DMS 273 (cell line): ENCODE measurements at regions not wholly inside any gene's neighbourhood (a gene's known extent, or its start where the extent isn't known, plus 50 kb on each side); places are given as distances from the start of the nearest gene placed in this dataset.
A peak's percentile ranks its signal among the peaks of the same experiment; 100 is the strongest.
"Not testable (repeated sequence)": the region's sequence is repeated elsewhere in the genome, so short reads cannot be mapped to it uniquely, and the experiment has no call there.

Experiments
- DNase-seq: peaks from one replicate; lab custom pipeline; 2025; ENCODE audit not compliant: unreplicated experiment; lab: John Stamatoyannopoulos, UW

DNA sequence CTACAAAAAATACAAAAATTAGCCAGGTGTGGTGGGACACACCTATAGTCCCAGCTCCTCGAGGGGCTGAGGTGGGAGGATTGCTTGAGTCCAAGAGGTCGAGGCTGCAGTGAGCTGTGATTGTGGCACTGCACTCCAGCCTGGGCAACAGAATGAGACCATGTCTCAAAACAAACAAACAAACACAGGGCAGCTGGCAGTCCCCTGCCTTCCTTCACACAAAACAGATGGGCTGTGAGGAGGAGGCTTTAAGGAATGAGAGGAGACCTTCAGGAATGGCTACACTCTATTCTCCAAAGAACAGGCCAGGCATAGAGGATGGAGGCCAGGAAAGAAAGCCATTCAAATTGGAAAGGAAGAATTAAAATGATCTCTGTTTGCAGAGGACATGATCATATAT, 65.6 kb upstream of the MAML3 start:
- DNase-seq: peak; percentile 3

DNA sequence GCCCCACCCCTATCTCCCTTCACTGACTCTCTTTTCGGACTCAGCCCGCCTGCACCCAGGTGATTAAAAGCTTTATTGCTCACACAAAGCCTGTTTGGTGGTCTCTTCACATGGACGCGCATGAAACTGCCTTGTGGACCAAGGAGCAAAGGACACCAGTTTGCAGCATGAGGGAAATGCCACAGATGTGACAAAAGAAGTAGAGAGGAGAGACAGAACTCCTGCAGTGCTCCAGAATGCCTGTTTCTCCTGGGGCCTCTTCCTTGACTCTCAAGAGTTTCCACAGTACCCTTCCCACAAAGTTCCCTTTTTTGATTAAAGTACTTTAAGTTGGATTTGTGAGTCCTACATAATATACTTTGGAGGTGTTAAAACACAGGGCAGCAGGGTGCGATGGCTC, 65.1 kb upstream of the MAML3 start:
- DNase-seq: not testable (repeated sequence)

- no peak for DNase-seq
Measured at GRCh38 chr4:140213749-140214148, 59.8 kb upstream of the MAML3 start.

GRCh38 chr4:140213116-140213515, 59.1 kb upstream of the MAML3 start:
- no peak for DNase-seq

- DNase-seq: no peak
Measured at GRCh38 chr4:140212646-140213045, 58.7 kb upstream of the MAML3 start.

- no peak for DNase-seq
Measured at GRCh38 chr4:140212194-140212593, 58.2 kb upstream of the MAML3 start.

DNA sequence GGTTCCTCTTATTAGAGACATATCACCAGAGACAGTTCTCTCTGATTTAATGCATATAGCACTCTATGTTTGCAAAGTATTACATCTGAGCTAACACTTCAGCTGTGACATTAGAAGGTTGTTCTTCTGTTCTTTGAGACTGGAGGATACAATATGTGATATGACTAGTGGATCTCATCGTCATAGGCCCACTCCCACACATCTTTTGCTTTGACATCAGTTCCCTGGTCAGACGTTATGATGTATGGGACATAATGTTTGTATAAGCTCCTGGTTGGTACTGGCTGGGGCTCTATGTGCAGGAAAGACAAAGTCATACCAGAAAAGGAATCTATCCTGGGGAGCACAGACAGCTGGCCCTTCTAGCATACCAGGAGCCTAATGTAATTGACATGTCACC, 57.7 kb upstream of the MAML3 start:
- DNase-seq: peak; percentile 13

DNA sequence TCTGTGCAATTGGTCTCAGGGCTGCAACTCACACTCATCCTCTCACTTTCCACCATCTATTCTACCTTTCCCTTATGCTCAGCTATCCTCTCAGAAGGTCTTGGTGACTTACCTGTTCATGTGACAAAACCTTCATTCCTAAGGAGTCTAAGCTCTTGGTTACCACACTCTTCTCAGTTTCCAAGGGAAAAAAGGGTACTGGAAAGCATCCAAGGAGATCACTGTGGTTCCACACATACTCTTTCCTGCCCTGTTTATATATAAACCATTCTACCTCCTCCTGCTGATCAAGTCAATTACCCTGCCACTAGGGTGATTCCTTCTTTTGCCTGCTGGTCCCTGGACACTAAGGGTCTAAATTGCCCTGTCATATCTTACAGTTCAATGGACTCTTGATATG, 57.2 kb upstream of the MAML3 start:
- no peak for DNase-seq

DNA sequence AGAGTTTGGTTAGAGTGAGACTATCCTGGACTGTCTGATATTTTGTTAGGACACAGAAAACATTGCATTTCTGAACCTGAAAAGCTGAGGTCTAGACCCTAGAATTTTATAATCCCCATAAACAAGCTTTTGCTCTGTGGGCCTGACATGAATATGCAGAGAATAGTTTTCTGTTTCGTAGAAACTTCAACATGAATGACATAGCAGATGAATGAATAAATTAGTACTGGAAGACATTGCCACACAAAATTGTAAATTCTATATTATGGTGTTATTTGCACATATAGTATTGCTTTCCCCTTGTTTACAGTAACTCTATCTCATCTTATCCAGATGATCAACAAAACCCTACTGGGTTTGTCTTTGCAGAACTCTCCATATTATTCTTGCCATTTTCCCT, 54.9 kb upstream of the MAML3 start:
- no peak for DNase-seq
